ENCODE measurements at regions not wholly inside any gene's neighbourhood (a gene's known extent, or its start where the extent isn't known, plus 50 kb on each side); places are given as distances from the start of the nearest gene placed in this dataset.
"Not testable (repeated sequence)": the region's sequence is repeated elsewhere in the genome, so short reads cannot be mapped to it uniquely, and the experiment has no call there.

DNA sequence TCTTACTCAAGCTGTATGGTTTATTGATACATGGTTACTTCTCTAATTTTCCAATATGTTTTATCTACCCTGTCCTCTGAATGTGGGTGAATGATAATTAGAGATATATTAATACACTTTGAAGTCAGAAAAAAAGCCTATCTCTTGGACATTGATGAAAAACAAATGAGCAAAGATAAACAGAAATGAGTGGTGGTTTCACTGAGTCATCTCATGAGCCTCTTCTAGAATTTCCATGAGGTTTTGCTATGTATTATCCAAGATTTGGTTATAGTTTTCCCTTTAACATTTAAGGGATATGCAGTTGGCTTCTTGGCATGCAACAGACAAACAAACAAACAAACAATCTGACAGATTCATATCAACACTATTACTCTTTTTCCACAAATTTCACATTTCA is 586.8 kb downstream of the RFPL4B start:
- Mint-ChIP-seq H3K27me3 (no peaks in the 10 kb centered on the region), H3K9me3 (no peaks in the 10 kb centered on the region), H3K36me3 (ENCODE audit: low read depth) (no peaks in the 10 kb centered on the region), H3K4me1 (no peaks in the 10 kb centered on the region), H3K27ac (no peak overlapping the region), H3K4me3 (no peak overlapping the region)
- DNase-seq (no peak), ATAC-seq (no peak)

DNA sequence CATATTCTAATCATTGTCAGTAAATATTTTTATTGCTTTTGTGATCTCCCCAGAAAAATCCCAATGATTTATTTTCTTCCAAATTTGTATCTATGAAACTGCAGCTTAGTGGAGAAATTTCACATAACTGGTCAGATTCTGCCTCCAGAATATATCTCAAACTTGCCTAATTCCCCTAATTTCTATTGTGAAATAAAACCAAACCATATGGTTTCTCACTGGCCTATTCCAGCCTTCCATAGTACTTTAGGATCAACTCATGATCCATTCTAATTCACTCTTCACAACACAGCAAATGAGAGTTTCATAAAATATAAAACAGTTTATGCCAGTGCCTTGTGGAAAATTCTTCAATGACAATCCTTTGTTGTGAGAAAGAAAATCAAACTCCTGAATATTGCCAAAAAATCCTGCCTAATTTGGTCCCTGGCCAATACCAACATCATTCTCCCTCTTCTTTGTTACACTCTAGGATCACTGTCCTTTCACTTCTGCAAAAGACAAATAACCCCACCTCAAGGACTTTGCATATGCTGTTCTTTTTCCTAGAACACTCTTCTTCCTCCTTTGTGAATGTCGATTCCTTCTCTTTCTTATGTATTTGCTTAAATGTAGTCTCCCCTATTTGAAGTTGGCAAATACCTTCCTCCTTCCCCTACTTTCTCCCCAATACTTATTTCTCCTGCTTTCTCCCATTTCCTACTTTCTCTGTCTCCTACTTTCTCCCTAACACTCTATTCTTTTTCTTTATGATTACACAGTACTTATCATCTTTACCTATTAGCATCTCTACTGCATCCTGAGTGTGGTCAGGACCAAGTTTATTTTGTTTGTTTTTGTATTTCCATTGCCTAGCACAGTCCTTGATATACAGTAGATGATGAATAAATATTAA is 587.5 kb downstream of the RFPL4B start:
- no peak overlapping the region for H3K4me3 Mint-ChIP-seq
- no peak for ATAC-seq
- H3K4me1 Mint-ChIP-seq = no peaks in the 10 kb centered on the region
- no peaks in the 10 kb centered on the region for H3K27me3 Mint-ChIP-seq
- no peak overlapping the region for H3K27ac Mint-ChIP-seq
- DNase-seq = no peak
- H3K36me3 Mint-ChIP-seq (ENCODE audit: low read depth) = no peaks in the 10 kb centered on the region
- H3K9me3 Mint-ChIP-seq = no peaks in the 10 kb centered on the region

DNA sequence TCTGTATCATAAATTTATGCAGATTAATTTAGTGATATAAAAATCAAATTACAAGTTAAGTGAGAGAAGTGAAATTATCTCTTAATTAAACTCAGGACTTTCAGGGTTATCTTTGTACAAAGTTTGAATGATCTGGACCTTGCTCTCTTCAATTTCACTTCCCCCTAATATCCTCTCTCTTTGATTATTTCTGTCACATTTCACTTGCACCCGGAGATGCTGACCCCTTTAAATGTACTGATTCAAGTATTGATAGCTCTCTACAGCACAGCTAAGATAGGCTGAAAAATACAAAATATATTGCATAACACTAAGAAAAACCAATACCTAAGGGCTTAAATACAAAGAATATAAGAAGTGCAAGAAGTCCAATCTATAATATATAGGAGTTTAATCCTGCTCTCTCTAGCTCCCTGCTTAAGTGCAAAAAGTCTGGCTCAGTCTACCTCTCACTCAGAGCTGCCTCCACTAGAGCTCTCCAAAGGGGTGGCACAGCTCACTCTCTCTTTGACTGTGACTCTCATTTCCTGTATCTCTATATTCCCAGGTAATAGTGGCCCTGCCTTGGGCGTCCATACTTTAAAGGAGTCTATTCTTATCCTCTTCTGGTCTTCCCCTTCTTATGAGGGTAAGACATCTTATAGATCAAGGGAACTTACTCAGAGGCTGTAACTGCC is 588.4 kb downstream of the RFPL4B start:
- DNase-seq = no peak

DNA sequence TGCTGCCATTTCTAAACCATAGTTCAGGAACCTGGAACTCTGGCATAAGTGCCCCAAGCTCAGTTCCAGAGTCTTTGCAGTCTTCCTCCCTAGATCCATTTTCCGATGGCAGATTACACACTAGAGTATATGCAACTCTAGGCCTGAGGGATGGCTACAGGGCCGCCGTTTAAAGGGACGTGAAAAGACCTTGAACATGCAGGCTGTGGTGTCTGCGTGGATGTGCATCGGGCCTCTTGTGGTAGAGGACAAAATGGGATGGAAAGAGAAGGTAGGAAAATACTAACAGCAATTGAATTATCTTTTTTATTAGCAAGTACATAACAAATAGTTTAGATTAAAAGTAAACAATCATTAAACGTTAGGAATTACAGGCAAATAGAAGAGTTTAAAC is 588.9 kb downstream of the RFPL4B start:
- H3K9me3 Mint-ChIP-seq = no peaks in the 10 kb centered on the region
- no peaks in the 10 kb centered on the region for H3K36me3 Mint-ChIP-seq (ENCODE audit: low read depth)
- no peak overlapping the region for H3K4me3 Mint-ChIP-seq
- DNase-seq (no peak), ATAC-seq (no peak)
- H3K4me1 Mint-ChIP-seq = no peaks in the 10 kb centered on the region
- no peak overlapping the region for H3K27ac Mint-ChIP-seq
- H3K27me3 Mint-ChIP-seq = no peaks in the 10 kb centered on the region

More for the DNA sequence above, 588.4 kb downstream of the RFPL4B start:
- no peaks in the 10 kb centered on the region for H3K4me1 Mint-ChIP-seq
- no peak overlapping the region for H3K4me3 Mint-ChIP-seq
- ATAC-seq = no peak
- no peak overlapping the region for H3K27ac Mint-ChIP-seq
- no peaks in the 10 kb centered on the region for H3K9me3 Mint-ChIP-seq
- no peaks in the 10 kb centered on the region for H3K27me3 Mint-ChIP-seq
- H3K36me3 Mint-ChIP-seq (ENCODE audit: low read depth) = no peaks in the 10 kb centered on the region

DNA sequence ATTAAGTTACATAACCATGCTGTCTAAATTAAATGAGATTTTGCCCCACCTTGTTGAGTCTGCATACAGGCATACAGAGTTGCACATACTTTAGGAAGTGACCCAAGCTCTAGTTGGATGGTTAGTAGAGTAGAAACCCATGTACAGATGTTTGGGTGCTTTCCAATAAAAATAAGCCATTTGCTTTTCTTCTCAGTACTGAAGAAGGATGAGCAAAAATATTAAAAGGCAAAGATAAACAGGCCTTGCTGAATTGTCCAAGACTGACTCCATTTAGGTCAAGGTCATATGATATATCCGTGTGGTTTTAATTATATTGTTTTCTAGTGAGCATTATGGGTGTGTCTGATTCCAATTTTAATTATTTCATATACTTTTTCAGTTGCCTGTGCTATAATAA is 589.4 kb downstream of the RFPL4B start:
- DNase-seq = no peak
- Mint-ChIP-seq H3K9me3 (no peaks in the 10 kb centered on the region), H3K4me1 (no peaks in the 10 kb centered on the region), H3K4me3 (no peak overlapping the region), H3K27me3 (no peaks in the 10 kb centered on the region), H3K27ac (no peak overlapping the region), H3K36me3 (ENCODE audit: low read depth) (no peaks in the 10 kb centered on the region)
- ATAC-seq = no peak

DNA sequence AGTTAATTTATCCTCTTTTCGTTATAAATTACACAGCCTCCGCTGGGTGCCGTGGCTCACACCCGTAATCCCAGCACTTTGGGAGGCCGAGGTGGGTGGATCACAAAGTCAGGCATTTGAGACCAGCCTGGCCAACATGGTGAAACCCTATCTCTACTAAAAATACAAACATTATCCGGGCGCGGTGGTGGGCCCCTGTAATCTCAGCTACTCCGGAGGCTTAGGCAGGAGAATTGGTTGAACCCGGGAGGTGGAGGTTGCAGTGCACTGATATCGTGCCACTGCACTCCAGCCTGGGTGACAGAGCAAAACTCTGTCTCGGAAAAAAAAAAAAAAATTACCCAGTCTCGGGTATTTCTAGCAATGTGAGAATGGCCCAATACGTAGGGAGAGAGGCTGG is 590.6 kb downstream of the RFPL4B start:
- ATAC-seq; DNase-seq; H3K4me3 Mint-ChIP-seq; H3K9me3 Mint-ChIP-seq; H3K36me3 Mint-ChIP-seq (ENCODE audit: low read depth); H3K27me3 Mint-ChIP-seq; H3K4me1 Mint-ChIP-seq; H3K27ac Mint-ChIP-seq: not testable (repeated sequence)

DNA sequence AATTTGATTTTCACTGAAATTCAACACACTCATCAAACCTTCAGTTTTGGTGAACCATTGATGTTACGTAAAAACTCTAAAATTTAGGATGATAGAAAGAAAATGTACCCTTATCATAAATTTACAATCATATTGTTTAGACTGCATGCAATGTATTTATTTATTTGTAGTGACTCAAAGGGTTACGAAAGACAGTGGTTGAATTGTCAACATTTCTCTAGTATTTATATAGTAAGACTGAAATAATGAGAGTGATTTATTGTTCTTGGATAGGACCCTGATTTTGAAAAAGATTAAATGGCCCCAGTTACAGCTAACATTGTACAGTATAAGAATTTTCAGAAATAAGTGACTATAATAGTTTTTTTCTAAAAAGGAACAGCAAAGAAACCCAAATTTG is 591.5 kb downstream of the RFPL4B start:
- DNase-seq = no peak
- Mint-ChIP-seq H3K9me3 (no peaks in the 10 kb centered on the region), H3K4me3 (no peak overlapping the region), H3K27ac (no peak overlapping the region), H3K27me3 (no peaks in the 10 kb centered on the region), H3K4me1 (no peaks in the 10 kb centered on the region), H3K36me3 (ENCODE audit: low read depth) (no peaks in the 10 kb centered on the region)
- ATAC-seq = no peak

DNA sequence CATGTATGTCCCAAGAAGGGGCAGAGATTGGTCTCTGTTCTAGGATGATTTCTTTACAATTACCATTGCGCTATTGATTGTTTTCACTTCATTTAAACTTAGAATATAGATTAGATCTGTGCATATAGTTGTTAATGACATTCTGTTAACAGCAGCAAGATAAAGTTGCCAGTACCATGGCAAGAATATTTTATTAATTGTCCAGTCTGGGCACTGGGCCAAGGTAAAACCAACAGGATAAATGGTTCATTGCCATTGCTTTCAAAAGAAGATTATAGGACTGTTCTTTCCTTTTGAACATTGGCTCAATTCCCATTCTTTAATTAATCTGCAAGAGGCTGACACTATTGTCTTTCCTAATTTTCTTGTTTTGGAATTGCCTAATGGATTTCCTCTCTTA is 592.4 kb downstream of the RFPL4B start:
- ATAC-seq (no peak), DNase-seq (no peak)
- H3K4me3 Mint-ChIP-seq = no peak overlapping the region
- H3K9me3 Mint-ChIP-seq = no peaks in the 10 kb centered on the region
- H3K4me1 Mint-ChIP-seq = no peaks in the 10 kb centered on the region
- no peak overlapping the region for H3K27ac Mint-ChIP-seq
- no peaks in the 10 kb centered on the region for H3K36me3 Mint-ChIP-seq (ENCODE audit: low read depth)
- H3K27me3 Mint-ChIP-seq = no peaks in the 10 kb centered on the region

DNA sequence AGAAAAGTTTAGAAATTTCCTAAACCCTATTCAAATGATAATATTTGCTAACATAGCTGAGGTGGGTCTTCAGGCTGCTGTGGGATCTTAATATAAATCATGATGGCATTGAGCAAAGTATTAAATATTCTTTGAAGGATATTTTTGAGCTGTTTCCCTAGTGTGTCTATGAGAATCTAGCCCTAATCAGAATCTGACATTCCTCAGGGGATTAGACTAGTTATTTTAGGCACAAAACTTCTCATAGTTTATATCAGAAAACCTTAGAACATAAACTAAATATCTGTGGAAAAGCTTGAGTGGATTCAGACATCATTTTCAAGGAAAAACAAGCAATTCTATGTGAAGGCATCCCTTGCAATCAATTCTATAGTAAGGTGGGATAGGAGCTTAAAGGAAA is 594.5 kb downstream of the RFPL4B start:
- ATAC-seq = no peak
- DNase-seq = no peak
- Mint-ChIP-seq H3K9me3 (peaks cover under 1% of the 10 kb centered on the region), H3K27ac (no peak overlapping the region), H3K27me3 (no peaks in the 10 kb centered on the region), H3K4me1 (no peaks in the 10 kb centered on the region), H3K4me3 (no peak overlapping the region), H3K36me3 (ENCODE audit: low read depth) (no peaks in the 10 kb centered on the region)

DNA sequence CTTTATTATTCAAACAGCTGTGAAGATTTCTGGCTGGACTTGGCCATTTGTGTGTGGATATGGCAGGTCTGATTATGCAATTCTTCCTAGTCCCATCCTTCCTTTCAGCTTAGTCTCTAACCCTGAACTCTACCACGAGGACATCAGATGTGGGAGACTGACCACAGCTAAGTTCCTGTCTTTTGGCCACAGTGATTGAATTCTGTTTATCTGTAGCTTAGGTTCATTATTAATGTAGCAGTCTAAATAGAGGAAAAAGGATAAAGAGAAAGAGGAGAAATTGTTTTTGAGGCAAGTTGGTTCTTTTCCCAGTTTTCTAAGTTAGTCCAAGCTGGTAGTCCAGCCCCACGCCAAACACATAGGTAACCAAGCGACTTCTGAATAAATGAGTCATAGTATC is 598.9 kb downstream of the RFPL4B start:
- H3K4me1 Mint-ChIP-seq = no peaks in the 10 kb centered on the region
- DNase-seq = no peak
- H3K27ac Mint-ChIP-seq = no peak overlapping the region
- peaks cover 6% of the 10 kb centered on the region for H3K9me3 Mint-ChIP-seq
- no peaks in the 10 kb centered on the region for H3K27me3 Mint-ChIP-seq
- no peaks in the 10 kb centered on the region for H3K36me3 Mint-ChIP-seq (ENCODE audit: low read depth)
- H3K4me3 Mint-ChIP-seq = no peak overlapping the region
- ATAC-seq = no peak

DNA sequence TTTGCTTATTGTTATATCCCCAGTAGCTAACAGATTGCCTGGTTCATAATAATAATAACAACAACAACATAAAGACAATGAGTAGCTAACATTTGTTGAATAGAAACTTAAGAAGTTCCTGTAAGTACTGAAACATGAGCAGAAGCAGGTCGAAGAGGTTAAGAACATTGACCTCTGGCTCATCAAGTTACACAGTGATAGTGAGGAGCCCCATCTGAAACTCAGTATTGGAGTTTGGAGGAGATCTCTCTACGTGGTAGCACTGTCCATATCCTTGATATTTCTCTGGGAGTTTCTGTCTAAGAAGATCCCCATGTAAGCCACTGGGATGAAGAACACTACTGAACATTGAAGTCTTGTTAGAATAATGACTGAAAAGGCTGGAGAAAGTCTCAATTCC is 600.4 kb downstream of the RFPL4B start:
- Mint-ChIP-seq H3K9me3 (peaks cover 6% of the 10 kb centered on the region), H3K27me3 (no peaks in the 10 kb centered on the region), H3K4me1 (no peaks in the 10 kb centered on the region), H3K36me3 (ENCODE audit: low read depth) (no peaks in the 10 kb centered on the region), H3K27ac (no peak overlapping the region), H3K4me3 (no peak overlapping the region)
- ATAC-seq (no peak), DNase-seq (no peak)

DNA sequence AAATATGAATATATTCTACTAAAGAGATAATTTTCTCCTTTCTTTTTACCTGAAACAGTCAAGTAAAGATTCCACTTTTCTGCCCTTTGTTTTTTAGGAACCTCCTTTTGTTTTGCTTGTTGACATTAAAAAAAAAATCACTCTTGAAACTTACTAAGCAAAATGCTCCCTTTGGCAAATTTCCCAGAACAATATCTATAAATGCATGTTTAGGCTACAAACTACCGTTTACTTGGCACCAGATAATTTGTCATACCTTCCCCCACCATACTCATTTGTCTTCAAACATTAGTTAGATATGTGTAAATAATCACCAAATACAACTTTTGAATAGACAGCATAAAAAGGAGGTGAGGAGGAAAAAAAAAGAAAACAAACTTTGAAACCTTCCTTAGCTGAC is 604.7 kb downstream of the RFPL4B start:
- no peaks in the 10 kb centered on the region for H3K4me1 Mint-ChIP-seq
- DNase-seq (no peak), ATAC-seq (no peak)
- peaks cover 3% of the 10 kb centered on the region for H3K9me3 Mint-ChIP-seq
- no peaks in the 10 kb centered on the region for H3K36me3 Mint-ChIP-seq (ENCODE audit: low read depth)
- no peak overlapping the region for H3K27ac Mint-ChIP-seq
- no peaks in the 10 kb centered on the region for H3K27me3 Mint-ChIP-seq
- no peak overlapping the region for H3K4me3 Mint-ChIP-seq

DNA sequence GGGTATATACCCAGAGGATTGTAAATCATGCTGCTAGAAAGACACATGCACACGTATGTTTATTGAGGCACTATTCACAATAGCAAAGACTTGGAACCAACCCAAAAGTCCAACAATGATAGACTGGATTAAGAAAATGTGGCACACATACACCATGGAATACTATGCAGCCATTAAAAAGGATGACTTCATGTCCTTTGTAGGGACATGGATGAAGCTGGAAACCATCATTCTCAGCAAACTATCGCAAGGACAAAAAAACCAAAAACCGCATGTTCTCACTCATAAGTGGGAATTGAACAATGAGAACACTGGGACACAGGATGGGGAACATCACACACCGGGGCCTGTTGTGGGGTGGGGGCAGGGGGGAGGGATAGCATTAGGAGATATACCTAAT is 608.6 kb downstream of the RFPL4B start:
- not testable (repeated sequence) for H3K27ac Mint-ChIP-seq; H3K4me3 Mint-ChIP-seq; ATAC-seq; H3K36me3 Mint-ChIP-seq (ENCODE audit: low read depth); H3K27me3 Mint-ChIP-seq; DNase-seq; H3K4me1 Mint-ChIP-seq; H3K9me3 Mint-ChIP-seq

DNA sequence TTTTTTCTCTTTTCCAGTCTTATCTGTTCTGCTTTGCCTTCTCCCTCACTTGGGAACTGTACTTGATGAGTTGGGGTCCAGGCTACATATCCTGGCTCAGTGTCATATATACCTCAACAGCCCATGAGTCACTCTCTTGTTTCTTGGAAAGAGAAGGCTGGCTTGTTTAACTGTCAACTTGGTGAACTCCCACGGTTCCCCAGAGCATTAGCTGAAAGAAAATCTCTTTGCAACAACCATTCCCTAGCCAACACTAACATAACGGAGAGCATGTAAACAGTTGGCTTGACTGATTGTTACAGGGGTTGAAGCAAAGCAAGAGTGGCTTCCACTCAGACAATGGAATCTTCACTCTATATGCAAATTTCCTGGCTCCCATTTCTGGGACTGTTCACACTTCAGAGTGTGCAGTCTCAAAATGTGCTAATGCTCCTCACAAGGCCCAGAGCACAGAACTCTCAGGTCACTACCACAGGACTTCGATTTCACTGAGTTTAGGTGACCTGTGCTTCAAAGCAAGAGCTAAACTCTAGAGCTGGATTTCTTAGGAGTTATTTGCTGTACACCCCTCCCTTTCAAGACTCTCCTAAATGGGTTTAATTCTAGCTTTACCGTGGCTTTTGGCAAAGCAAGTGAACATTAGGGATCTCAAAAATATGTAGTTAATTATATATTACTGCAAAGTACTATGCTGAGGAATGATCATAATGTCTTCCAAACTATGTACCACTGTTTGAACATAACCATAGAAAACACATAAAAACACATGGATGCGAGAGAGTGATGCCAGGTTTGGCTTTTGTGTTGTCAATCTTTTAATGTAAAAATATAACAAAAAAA is 609.8 kb downstream of the RFPL4B start:
- no peaks in the 10 kb centered on the region for H3K4me1 Mint-ChIP-seq
- ATAC-seq = no peak
- no peak overlapping the region for H3K4me3 Mint-ChIP-seq
- no peak for DNase-seq
- no peak overlapping the region for H3K27ac Mint-ChIP-seq
- no peaks in the 10 kb centered on the region for H3K36me3 Mint-ChIP-seq (ENCODE audit: low read depth)
- no peaks in the 10 kb centered on the region for H3K27me3 Mint-ChIP-seq
- H3K9me3 Mint-ChIP-seq = no peaks in the 10 kb centered on the region

DNA sequence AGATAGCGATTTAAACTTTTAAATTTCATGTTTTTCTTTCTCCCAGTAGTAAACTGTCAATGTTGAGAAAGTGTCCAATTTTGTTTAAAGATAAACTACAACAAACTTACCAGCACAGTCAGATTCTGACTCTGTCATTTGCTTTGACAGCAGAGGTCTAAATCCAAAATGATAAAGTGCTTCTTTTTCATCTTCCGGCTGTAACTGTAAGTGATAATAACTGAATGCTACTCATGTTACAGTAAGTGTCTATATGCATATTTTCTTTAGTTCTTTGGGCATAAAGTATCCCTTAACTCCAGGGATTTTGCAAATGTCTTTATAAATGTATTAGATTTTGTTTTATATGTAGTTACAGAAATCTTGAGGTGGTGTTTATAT is 610.4 kb downstream of the RFPL4B start:
- Mint-ChIP-seq H3K27me3 (no peaks in the 10 kb centered on the region), H3K4me1 (no peaks in the 10 kb centered on the region), H3K27ac (no peak overlapping the region), H3K9me3 (no peaks in the 10 kb centered on the region), H3K36me3 (ENCODE audit: low read depth) (no peaks in the 10 kb centered on the region), H3K4me3 (no peak overlapping the region)
- DNase-seq = no peak
- no peak for ATAC-seq
